NCI-H2227 (cell line): ENCODE measurements at regions not wholly inside any gene's neighbourhood (a gene's known extent, or its start where the extent isn't known, plus 50 kb on each side); places are given as distances from the start of the nearest gene placed in this dataset.

Experiments used
- DNase-seq: peaks from one replicate; lab custom pipeline; 2025; ENCODE audit not compliant: unreplicated experiment; lab: John Stamatoyannopoulos, UW

DNA sequence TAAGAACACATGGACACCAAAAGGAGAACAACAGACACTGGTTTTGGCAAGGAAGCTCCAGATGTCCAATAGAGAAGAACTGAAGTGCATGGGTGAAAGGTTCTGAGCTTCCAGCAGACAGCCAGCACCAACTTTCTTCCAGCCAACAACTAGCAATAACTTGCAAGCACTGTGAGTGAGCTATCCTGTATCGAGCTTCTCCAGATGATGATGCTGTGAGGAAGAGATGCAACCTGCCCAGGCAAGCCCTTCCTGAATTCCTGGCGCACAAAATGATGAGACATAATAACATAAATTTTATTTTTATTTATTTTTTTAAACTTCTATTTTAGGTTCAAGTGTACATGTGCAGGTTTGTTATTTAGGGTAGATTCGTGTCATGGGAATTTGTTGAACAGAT, 692.1 kb downstream of the DNAJB9 start:
- DNase-seq = no peak

DNA sequence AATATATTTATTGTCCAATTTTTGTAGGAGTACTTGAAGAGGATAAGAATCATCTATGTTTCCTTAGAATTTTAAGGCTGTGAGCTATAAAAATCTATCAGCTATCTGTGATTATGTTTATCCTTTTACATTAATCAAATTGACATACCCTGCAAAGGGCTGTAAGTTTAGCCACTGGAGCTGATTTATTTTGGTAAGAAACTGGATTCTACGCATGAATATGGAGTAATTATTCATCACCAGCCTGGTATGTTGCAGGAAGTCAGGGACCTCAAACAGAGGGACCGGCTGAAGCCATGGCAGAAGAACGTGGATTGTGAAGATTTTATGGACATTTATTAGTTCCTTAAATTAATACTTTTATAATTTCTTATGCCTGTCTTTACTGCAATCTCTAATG, 696.9 kb downstream of the DNAJB9 start:
- DNase-seq = no peak

DNA sequence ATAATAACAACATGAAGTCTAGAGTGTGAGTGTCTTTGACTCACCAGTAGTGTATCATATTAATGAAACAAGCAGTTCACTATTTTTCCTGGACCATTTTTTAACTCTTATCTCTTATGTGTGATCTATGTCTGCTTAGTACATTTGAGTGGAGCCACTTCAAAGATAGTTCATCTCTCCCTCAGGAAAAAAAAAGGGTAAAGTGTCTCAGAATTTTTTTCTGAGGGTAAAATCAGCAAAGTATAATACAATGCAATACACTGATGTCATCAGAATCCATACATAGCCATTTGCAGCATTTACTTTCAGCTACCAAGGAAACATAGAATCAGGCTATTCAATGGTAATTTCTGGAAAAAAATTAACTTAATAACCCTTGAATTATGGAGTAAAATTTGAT, 706.7 kb downstream of the DNAJB9 start:
- no peak for DNase-seq

DNA sequence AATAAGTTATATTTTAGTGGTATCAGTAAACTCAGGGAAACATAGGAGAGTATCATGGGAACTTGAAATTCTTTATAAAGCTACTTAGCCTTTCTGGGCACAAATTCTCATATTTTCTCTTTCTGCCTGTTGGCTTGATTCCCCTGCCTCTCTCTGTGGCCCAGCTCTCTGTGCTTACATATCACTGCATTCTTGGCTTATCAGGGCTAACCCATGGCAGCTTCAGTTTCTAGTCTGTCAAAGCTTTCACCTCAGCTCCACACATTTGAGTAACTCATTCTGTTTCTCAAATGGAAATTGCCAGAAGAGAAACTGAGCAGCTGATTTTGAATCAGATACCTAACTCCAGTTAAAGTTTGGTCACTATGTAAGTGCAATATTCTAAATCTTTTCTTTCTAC, 713.1 kb downstream of the DNAJB9 start:
- DNase-seq = no peak

DNA sequence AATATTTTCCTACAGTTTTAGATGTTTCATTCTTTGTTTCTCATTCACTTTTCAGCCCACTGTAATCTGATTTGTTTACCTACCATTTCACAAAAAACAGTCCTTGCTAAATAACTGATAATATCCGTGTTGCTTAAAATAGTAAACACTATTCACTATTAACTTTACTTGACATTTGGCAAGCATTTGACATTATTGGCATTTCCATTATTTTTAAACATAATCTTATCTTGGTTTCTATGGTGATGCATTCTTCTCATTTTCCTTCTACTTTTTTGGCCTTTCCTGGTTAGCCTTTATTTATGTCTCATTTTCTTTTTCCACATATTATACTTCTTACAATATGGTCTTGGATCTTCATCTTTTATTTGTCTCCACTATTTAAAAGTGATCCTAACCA, 715.3 kb downstream of the DNAJB9 start:
- no peak for DNase-seq

DNA sequence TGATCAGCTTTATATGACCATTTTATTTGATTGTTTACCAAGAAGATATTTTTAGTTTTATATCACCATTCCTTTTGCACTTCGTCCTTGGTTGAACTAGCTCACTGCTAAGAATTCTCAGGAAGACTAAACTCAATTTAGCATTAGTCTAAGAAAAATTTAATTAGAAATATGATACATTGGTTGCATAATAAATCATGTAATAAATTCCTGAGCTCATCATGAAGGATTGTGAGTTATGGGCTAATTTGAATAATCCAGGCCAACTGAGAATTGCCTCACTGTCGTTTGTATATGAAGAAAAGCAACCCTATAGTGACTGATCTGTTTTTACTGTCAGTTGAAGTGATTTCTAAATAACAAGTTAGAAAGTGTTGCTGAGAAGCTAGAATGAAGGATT, 725.5 kb downstream of the DNAJB9 start:
- DNase-seq = no peak

DNA sequence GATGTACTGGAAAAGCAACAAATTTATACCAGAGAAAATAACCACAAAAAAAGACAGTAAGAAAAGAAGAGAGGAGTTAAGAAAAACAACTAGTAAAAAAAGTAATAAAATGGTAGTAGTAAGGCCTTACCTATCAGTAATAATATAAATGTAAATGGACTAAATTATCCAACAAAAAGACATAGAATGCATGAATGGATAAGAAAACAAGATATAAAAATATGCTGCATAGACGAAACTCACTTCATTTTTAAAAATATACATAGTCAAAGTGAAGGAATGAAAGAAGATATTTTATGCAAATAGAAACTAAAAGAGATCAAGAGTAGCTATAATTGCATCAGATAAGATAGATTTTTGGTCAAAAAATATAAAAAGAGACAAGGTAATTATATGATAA, 739.1 kb downstream of the DNAJB9 start:
- DNase-seq = no peak

DNA sequence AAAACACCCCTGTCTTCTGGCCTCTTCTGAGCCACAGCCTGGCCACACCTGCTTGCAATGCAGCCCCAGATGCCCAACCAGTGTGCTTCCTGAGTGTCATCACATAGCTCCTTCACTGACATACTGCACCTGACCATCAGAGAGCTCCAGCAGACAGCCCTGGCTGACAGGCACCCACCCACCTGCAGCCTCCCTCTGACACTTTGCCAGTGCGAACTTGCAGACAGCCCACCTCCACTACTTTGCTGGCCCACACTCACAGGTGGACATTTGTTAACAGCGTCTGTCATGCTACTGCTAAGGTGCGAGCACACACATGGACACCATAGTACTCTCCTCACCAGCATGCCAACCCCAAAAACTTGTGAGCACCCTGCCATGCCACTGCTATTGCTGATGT, 740.1 kb downstream of the DNAJB9 start:
- no peak for DNase-seq

DNA sequence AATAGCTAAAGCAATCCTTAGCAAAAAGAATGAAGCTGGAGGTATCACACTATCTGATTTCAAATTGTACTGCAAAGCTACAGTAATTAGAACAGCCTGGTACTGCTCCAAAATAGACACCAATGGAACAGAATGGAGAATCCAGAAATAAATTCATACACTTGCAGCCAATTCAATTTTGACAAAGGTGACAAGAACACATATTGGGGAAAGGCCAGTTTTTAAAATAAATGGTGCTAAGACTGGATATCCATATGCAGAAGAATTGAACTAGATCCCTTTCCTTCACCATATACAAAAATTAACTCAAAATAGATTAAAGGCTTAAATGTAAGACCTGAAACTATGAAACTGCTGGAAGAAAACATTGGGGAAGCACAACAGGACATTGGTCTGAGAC, 748.5 kb downstream of the DNAJB9 start:
- no peak for DNase-seq

DNA sequence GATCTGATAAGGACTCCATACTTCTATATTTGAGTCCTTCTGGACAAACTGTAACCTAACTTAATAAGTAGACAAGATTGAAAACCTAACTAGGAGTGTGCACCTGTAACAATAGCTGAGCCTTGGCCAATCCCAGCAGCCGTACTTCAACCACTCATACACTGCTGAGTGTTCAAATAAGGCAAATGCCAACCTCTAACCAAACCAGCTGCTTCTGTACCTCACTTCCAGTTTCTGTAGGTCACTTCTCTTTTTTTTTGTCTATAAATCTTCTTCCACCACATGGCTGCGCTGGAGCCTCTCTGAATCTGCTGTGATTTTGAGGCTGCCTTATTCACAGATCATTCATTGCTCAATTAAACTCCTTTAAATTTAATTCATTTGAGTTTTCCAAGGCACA, 753.2 kb downstream of the DNAJB9 start:
- no peak for DNase-seq

DNA sequence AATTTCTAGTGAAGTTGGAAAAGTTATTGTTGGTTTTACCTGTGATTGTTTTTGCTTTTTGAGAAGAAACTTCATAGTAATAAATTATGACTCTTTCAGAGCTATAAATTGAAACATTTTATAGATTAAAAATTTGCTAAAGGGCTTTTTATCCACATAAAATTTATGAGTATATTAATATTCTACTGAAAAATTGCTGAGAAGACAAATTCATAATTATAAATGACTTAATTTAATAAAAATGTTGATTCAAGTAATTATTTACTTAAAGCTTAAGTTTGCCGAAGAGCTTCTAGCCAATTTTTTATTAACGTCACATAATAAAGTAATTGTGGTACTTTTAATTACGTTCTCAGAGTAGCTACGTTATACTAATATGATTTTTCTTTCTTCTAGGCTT, 761.7 kb downstream of the DNAJB9 start:
- no peak for DNase-seq

DNA sequence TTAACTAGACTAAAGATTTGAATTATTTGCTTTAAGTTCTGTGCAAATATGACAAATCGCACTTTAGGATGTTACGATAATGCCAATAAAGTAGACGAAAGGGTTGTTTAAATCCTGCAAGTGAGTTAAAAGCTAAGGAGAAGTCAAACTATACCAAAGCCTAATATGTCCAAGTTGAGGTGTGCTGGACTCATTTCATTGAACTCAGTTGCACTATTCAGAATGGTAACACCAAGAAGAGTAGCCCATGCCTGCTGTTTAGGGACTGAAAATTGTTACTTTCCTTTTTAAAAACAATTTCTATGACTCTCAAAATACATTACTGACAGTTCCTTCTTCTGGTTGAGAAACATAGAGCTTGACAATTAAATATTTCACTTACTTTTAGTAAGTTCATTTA, 766.3 kb downstream of the DNAJB9 start:
- DNase-seq = no peak

DNA sequence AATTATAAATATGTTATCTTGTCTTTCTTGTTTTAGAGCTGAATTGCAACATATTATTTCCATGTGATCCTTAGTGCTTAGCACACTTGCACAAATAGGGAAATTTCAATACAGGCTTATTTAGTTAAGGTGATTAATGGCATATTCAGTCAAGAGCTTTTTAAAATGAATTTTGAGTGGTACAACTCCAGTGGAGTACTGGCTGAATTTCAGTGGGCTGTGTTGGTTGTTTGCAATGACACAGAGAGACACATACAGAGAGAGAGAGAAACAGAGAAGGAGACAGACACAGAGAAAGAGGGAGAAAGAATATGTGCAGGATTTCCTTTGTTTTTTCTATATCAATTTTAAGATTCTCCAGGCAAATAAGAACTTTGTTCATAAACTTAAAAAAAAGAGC, 766.9 kb downstream of the DNAJB9 start:
- DNase-seq = no peak

DNA sequence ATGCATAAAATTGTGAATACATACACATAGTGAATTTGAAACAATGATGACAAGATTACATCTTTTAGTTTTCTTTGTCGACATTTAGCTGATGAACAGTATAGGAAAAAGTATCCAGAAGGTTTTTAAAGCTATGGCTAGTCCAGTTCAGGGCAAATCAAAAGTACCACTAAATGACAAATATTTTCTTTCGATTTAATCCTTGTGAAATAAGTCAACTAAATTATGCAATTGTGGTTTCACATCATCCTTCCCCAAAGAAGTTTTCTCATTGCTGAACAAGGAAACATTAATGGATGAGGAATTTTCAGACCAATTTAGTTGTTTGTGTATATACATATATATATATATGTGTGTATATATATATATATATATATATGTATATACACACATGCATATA, 774.0 kb downstream of the DNAJB9 start:
- no peak for DNase-seq

DNA sequence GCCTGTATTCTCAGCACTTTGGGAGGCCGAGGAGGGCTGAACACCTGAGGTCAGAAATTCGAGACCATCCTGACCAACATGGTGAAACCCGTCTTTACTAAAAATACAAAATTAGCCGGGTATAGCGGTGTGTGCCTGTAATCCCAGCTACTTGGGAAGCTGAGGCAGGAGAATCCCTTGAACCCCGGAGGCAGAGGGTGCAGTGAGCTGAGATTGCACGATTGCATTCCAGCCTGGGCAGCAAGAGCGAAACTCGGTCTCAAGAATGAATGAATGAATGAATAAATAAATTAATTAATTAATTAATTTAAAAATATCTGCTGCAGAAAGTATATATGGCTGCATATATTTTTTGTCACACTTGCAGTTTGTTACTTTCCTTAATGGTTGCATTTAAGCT, 781.8 kb downstream of the DNAJB9 start:
- no peak for DNase-seq

DNA sequence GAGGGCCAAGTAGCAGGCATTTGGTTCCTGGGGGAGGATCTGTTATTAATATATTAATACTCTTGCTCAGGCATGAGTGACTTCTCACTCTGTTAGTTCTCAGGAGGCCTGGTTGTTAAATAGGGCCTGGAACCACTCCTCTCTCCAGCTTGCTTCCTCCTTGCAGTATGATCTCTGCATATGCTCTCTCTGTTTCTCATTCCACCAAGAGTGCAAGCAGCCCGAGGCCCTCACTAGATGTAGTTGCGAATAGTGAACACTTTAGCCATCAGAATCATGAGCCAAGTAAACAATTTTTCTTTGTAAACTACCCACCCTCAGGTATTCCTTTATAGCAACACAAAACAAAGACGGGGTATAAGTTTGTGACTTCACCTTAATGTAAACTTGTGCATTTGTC, 784.3 kb downstream of the DNAJB9 start:
- no peak for DNase-seq

DNA sequence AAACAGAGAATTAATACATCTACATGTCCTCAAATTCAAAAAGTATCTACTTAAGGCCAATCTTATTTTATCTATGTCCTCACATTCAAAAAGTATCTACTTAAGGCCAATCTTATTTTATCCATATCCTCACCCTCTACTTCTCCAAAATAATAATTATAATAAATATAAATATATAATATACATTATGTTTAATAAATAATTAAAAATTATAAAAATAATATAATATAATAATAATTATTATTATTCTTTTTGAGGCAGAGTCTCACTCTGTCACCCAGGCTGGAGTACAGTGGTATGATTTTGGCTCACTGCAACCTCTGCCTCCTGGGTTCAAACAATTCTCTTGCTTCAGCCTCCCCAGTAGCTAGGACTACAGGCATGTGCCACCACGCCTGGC, 784.9 kb downstream of the DNAJB9 start:
- DNase-seq = no peak

DNA sequence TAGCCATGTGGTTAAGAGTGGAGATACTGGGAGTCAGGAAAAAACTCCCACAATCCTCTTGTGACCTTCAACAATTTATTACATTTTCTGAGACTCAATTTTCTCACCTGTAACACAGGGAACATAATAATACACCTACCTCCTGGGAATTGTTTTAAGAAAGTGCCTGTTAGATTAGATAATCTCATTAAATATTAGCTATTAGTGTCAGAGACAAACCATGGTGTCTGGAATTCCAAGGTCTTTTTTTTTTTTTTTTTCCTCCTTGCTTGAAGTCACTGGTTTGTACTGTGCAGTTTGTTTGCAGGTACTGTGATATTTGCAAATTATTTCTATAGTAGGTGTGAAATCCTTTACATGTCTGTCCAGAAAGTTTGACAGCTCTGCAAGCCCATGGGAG, 806.1 kb downstream of the DNAJB9 start:
- DNase-seq = no peak

DNA sequence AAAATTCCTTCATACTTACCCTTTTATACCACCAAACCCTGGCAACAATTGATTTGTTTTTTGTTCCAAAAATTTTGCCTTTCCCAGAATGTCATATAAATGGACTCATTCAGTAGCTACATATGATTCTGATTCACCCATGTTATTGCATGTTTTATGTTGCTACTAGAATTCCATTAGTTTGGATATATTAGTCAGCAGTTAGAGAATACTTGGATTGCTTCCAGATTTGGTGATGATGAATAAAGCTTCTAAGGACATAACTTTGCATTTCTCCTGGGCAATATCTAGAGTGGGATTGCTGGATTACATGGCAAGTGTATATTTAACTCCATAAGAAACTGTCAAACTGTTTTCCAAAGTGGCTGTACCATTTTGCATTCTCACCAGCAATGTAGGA, 806.9 kb downstream of the DNAJB9 start:
- DNase-seq = no peak

DNA sequence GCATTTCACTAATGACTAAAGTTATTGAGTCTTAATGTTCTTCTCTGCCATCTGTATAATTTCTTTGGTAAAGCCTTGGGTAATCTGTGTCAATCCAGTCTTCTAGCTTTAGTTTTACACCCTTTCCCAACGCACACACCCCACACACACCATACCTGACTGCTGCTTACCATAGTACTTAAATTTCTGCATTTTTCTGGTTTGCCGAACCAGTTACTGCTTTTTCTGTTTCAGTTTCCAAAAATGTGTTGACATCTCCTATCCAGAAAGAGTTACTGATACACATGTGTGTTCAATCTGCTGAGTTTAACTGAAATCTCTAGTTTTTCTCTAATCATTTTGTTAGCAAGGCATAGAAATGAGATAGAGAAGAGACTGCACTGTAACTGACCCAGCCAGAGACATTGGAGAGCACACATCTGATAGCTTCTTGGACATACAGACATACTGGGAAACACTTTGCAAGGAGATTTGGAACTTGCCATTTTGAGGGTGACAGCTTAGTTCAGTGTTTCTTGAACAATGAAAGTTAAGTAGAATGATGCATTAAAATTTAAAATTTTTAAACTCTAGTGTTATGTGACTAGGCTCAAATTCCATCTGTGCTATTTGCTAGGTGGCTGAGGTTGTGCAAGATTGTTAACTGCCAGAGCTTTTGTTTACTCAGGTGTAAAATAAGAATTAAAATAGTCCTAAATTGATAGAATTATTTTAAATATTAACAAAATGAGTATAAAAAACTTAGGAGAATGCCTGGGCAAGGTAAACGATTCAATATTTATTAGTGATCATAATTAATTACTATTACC, 807.6 kb downstream of the DNAJB9 start:
- no peak for DNase-seq

DNA sequence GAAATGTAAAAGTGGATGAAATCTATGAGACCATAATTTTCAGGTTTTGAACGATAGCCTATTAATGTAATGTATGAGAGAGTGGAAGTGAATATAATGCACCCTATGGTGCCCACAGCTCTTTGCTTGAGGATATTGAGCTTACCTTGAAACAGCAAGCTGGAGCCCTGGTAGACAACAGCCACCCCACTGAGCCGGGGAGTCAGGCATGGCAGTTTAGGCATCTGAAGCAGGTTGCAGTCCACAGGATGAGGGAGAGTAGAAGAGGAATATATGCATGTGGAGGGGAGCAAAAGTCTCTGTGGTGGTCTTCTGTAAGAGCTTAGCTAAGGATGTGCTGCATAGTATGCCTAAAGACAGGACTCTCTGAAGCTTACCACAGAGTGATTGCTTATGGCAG, 817.3 kb downstream of the DNAJB9 start:
- no peak for DNase-seq

DNA sequence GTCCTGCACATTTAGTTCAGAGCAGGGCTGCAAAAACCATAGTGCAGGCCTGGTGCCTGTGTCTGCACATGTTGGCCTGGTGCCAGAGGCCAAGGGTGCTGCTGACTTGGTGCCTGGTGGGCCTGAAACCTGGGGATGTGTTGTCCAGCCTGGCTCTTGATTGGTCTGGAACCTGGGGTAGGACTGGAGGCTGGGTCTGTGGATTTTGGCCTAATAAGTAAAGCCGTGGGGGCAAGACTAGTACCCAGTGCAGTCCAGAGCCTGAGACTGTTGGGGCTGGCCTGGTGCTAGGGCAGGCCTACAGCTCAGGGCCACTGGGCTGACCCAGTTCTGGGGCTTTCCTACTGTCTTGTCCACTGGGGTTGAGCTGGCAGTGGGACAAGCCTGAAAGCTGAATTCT, 817.9 kb downstream of the DNAJB9 start:
- DNase-seq = no peak

DNA sequence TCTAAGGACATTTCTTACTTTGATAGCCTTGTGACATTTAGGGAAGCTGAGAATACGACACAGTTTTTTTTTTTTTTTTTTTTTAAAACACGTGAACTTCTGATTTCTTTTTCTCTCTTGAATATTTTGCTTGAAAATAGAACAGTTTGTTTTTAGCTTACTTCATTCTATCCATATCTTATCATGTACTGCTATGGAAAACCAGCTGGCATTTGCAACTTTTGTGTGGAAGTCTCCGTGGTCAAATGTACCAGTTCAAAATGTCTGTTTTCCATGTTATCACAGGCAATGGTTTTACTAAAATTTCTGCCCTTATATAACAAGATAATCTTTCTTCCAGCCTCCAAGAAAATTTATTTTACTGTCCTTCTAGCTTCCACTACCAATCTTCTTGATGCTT, 821.6 kb downstream of the DNAJB9 start:
- no peak for DNase-seq
